DOHH2 (cell line): ENCODE measurements at regions not wholly inside any gene's neighbourhood (a gene's known extent, or its start where the extent isn't known, plus 50 kb on each side); places are given as distances from the start of the nearest gene placed in this dataset.

ENCODE experiments used
- H3F3A ChIP-seq: fragments of 200-600 bp; sonication (generic), shearing (Covaris generic); 2 replicates; pipeline ENCODE4 v1.6.0; 2016; ENCODE audit warnings: antibody characterized with exemption, mild to moderate bottlenecking; ENCODE audit not compliant: control insufficient read depth, insufficient read depth
- H3K27ac ChIP-seq: fragments of 200-600 bp; sonication (generic); 2 replicates; pipeline ENCODE4 v1.5.1; 2014; ENCODE audit warnings: low read depth, mild to moderate bottlenecking, low read length, moderate library complexity
- H3K27me3 ChIP-seq: fragments of 200-600 bp; sonication (generic); 2 replicates; pipeline ENCODE4 v1.6.1; 2014; ENCODE audit warnings: mild to moderate bottlenecking, low read length, mixed read lengths; ENCODE audit not compliant: control insufficient read depth
- H3K36me3 ChIP-seq: fragments of 200-600 bp; sonication (generic); 2 replicates; pipeline ENCODE4 v1.6.1; 2014; ENCODE audit warnings: mild to moderate bottlenecking, low read length, moderate library complexity, mixed read lengths; ENCODE audit not compliant: control insufficient read depth
- H3K4me1 ChIP-seq: fragments of 200-600 bp; sonication (generic); 2 replicates; pipeline ENCODE4 v1.6.1; 2014; ENCODE audit warnings: mild to moderate bottlenecking, low read length, mixed read lengths; ENCODE audit not compliant: control insufficient read depth
- H3K4me2 ChIP-seq: fragments of 200-600 bp; sonication (generic); 2 replicates; pipeline ENCODE4 v1.6.0; 2014; ENCODE audit warnings: mild to moderate bottlenecking, low read length, moderate library complexity
- H3K4me3 ChIP-seq: fragments of 200-600 bp; sonication (generic); 2 replicates; pipeline ENCODE4 v1.5.1; 2014; ENCODE audit warnings: mild to moderate bottlenecking, low read length, mixed read lengths
- H3K79me2 ChIP-seq: fragments of 200-600 bp; sonication (generic); 2 replicates; pipeline ENCODE4 v1.6.1; 2014; ENCODE audit warnings: mild to moderate bottlenecking, low read length, mixed read lengths; ENCODE audit not compliant: control insufficient read depth
- H3K9me2 ChIP-seq: fragments of 200-600 bp; sonication (generic); replicated peaks from 2 replicates; pipeline ENCODE4 v1.6.1; 2014; ENCODE audit warnings: mild to moderate bottlenecking, low read length, mixed read lengths; ENCODE audit not compliant: control insufficient read depth
- H3K9me3 ChIP-seq: fragments of 200-600 bp; sonication (generic); 2 replicates; pipeline ENCODE4 v1.6.1; 2014; ENCODE audit warnings: antibody characterized with exemption, low read length, mixed read lengths; ENCODE audit not compliant: control insufficient read depth, insufficient read depth
- H4K20me1 ChIP-seq: fragments of 200-600 bp; sonication (generic); 2 replicates; pipeline ENCODE4 v1.6.0; 2014; ENCODE audit warnings: low read depth, mild to moderate bottlenecking, antibody characterized with exemption, low read length, moderate library complexity; ENCODE audit not compliant: control insufficient read depth, insufficient read depth
- EZH2phosphoT487 ChIP-seq: fragments of 200-600 bp; sonication (generic); IDR thresholded peaks from 2 replicates; pipeline ENCODE4 v1.6.1; 2017; ENCODE audit warnings: borderline replicate concordance, mild to moderate bottlenecking, antibody characterized with exemption, low read length, moderate library complexity, mixed read lengths
- TF ChIP-seq, protein P1 (sequence below): fragments of 200-600 bp; sonication (generic); IDR thresholded peaks from one replicate; pipeline ENCODE4 v1.5.1; 2014; ENCODE audit warnings: antibody characterized with exemption, mild to moderate bottlenecking, low read depth, low read length; ENCODE audit not compliant: poor library complexity, severe bottlenecking

DNA sequence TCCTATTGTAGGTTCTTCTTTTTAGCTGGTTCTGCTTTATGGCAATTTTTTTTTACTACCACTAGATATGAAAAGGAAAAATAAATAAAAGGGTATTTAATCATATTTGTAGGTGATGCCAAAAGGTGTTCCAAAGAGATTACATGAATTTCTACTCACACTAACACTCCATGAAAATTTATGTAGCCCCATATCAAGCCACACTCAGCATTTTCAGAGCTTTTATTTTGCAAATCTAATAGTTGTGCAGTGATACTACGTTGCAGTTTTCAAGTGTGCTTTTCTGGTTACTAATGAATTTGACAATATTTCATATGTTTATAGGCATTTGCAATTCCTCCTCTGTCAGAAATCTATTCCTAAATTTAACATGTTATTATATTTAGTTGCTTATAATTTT is 363.9 kb upstream of the TMEFF2 start:
- H3F3A ChIP-seq = no peaks in the 10 kb centered on the region
- TF ChIP-seq, protein P1, sequence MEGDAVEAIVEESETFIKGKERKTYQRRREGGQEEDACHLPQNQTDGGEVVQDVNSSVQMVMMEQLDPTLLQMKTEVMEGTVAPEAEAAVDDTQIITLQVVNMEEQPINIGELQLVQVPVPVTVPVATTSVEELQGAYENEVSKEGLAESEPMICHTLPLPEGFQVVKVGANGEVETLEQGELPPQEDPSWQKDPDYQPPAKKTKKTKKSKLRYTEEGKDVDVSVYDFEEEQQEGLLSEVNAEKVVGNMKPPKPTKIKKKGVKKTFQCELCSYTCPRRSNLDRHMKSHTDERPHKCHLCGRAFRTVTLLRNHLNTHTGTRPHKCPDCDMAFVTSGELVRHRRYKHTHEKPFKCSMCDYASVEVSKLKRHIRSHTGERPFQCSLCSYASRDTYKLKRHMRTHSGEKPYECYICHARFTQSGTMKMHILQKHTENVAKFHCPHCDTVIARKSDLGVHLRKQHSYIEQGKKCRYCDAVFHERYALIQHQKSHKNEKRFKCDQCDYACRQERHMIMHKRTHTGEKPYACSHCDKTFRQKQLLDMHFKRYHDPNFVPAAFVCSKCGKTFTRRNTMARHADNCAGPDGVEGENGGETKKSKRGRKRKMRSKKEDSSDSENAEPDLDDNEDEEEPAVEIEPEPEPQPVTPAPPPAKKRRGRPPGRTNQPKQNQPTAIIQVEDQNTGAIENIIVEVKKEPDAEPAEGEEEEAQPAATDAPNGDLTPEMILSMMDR = no peak
- no peak for TF ChIP-seq EZH2phosphoT487
- H3K27ac ChIP-seq = no peak overlapping the region
- no peaks in the 10 kb centered on the region for H3K27me3 ChIP-seq
- no peaks in the 10 kb centered on the region for H3K9me2 ChIP-seq
- H3K9me3 ChIP-seq = no peaks in the 10 kb centered on the region
- H3K79me2 ChIP-seq = no peaks in the 10 kb centered on the region
- no peaks in the 10 kb centered on the region for H4K20me1 ChIP-seq
- no peaks in the 10 kb centered on the region for H3K4me1 ChIP-seq
- H3K36me3 ChIP-seq = no peaks in the 10 kb centered on the region
- H3K4me3 ChIP-seq = no peak overlapping the region
- no peak overlapping the region for H3K4me2 ChIP-seq

DNA sequence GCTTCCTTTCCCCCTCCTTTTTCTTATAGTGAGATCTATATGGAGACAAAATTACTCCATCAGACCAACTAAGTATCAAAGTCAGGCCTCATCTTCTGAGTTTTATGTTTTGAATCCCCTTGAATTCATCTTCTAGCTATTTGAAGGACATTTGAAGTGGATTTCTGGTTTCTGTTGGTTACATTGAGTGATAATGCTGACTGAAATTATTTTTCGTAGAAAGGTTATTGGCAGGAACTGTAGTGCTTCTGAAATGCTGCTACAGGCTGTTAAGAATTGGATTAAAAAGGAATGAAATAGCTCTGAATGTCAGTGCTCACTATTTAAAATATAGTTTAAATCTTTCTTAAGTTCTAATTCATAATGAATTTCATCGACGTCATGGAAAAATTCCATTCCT is 361.0 kb upstream of the TMEFF2 start:
- H3K4me3 ChIP-seq = no peak overlapping the region
- no peaks in the 10 kb centered on the region for H3F3A ChIP-seq
- H3K79me2 ChIP-seq = no peaks in the 10 kb centered on the region
- H3K9me2 ChIP-seq = no peaks in the 10 kb centered on the region
- no peaks in the 10 kb centered on the region for H3K4me1 ChIP-seq
- no peaks in the 10 kb centered on the region for H3K27me3 ChIP-seq
- H3K36me3 ChIP-seq = no peaks in the 10 kb centered on the region
- no peak overlapping the region for H3K4me2 ChIP-seq
- no peak overlapping the region for H3K27ac ChIP-seq
- H3K9me3 ChIP-seq = no peaks in the 10 kb centered on the region
- no peak for TF ChIP-seq EZH2phosphoT487
- TF ChIP-seq, protein P1 = no peak
- no peaks in the 10 kb centered on the region for H4K20me1 ChIP-seq

DNA sequence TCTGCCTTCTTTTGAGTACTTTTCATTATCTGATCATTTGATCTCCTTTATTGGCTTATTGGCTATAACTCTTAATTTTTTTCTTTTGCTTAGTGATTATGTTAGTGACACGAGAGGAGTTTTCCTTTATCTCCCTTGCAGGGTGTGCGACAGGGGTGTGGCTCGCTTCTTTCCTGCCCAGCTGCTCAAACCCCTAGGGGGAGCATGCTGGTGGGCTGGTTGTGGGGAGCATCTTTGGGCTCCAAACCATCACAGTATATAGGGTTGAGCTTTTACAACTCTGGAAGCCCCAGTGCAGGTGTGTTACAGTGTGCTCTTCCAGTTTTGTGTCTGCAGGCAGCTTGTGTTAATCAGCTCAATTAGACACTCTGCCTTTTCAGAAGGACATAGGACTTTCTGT is 357.0 kb upstream of the TMEFF2 start:
- H3F3A ChIP-seq = no peaks in the 10 kb centered on the region
- TF ChIP-seq, protein P1 = no peak
- TF ChIP-seq EZH2phosphoT487 = no peak

DNA sequence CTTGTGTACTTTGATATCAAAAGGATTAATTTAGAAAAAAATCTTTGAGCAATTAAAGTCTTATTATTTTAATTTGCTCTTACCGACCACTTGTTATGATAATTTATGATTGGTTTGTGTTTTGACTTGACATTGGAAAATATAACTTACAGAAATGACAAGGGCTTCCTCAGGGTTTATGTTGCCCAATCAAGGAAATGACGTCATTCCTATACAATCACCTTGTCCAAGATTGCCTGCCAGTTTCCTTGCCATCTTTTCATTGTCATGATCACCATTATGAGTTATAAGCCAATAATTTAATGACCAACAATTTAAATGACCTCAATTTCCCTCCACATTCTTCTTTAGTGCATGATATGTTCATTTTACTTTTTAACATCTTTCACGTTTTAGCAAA is 351.8 kb upstream of the TMEFF2 start:
- Histone ChIP-seq H3K4me2 (no peak overlapping the region), H3K27ac (no peak overlapping the region), H3K4me1 (no peaks in the 10 kb centered on the region), H3K4me3 (no peak overlapping the region), H3K27me3 (no peaks in the 10 kb centered on the region), H3K79me2 (no peaks in the 10 kb centered on the region), H3F3A (no peaks in the 10 kb centered on the region), H4K20me1 (no peaks in the 10 kb centered on the region), H3K9me2 (no peaks in the 10 kb centered on the region), H3K9me3 (no peaks in the 10 kb centered on the region), H3K36me3 (no peaks in the 10 kb centered on the region)
- TF ChIP-seq EZH2phosphoT487 = no peak
- TF ChIP-seq, protein P1 = no peak

More for the DNA sequence above, 357.0 kb upstream of the TMEFF2 start:
- no peak overlapping the region for H3K4me3 ChIP-seq
- no peaks in the 10 kb centered on the region for H3K27me3 ChIP-seq
- H3K9me3 ChIP-seq = no peaks in the 10 kb centered on the region
- no peaks in the 10 kb centered on the region for H3K9me2 ChIP-seq
- no peaks in the 10 kb centered on the region for H3K4me1 ChIP-seq
- H4K20me1 ChIP-seq = no peaks in the 10 kb centered on the region
- H3K4me2 ChIP-seq = no peak overlapping the region
- no peaks in the 10 kb centered on the region for H3K79me2 ChIP-seq
- no peak overlapping the region for H3K27ac ChIP-seq
- no peaks in the 10 kb centered on the region for H3K36me3 ChIP-seq
